ENCODE measurements at regions not wholly inside any gene's neighbourhood (a gene's known extent, or its start where the extent isn't known, plus 50 kb on each side); places are given as distances from the start of the nearest gene placed in this dataset.

DNA sequence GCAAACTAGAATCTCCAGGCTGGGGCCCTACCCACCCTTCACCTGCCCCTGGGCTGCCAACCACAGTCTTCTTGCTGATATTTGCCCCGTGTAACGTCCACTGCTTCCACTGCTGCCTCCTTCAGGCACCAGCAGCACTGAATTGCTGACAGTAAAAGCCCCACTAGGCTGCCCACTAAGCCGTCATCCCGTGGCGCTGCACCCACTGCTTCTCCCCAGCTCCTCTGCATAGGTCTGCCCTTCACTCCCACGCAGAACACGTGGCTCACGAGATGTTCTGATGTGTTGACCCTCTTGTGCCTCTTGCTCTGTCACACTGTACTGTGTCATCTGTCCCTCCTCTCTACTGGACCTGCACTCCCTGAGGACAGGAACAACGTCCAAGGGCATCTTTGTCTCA, 86.3 kb upstream of the HIVEP1 start:
- TF ChIP-seq, protein P1, sequence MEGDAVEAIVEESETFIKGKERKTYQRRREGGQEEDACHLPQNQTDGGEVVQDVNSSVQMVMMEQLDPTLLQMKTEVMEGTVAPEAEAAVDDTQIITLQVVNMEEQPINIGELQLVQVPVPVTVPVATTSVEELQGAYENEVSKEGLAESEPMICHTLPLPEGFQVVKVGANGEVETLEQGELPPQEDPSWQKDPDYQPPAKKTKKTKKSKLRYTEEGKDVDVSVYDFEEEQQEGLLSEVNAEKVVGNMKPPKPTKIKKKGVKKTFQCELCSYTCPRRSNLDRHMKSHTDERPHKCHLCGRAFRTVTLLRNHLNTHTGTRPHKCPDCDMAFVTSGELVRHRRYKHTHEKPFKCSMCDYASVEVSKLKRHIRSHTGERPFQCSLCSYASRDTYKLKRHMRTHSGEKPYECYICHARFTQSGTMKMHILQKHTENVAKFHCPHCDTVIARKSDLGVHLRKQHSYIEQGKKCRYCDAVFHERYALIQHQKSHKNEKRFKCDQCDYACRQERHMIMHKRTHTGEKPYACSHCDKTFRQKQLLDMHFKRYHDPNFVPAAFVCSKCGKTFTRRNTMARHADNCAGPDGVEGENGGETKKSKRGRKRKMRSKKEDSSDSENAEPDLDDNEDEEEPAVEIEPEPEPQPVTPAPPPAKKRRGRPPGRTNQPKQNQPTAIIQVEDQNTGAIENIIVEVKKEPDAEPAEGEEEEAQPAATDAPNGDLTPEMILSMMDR (conservative IDR thresholded peaks at IDR 0.05; ENCODE audit: low read length) = no peak
- TF ChIP-seq EZH2phosphoT487 (IDR thresholded peaks at IDR 0.05; ENCODE audit: borderline replicate concordance, low read depth, low read length) = no peak

All from OCI-LY7 (cell line).